ENCODE measurements at regions not wholly inside any gene's neighbourhood (a gene's known extent, or its start where the extent isn't known, plus 50 kb on each side); places are given as distances from the start of the nearest gene placed in this dataset.

DNA sequence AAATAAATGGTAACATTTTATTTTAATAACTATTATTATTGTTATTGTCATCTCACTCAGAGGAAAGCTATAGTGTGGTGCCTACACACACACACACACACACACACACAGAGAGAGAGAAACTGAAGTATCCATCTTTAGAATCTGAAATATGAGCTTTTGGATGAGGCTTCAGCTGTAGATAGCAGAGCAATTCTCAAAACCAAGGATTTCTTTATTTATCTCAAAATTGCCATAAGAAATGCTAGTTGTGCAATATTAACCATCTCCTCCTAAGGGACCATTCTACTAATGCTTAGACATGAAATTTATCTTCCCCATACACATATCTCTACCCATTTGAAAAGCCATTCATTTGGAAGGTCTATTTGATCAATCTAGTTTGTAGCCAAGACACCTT is 50.1 kb upstream of the SGMS2 start:
- no peak overlapping the region for H3K14ac ChIP-seq (ENCODE audit: insufficient read depth, low read length)
- Mint-ChIP-seq H3K27ac (no peak overlapping the region), H3K4me1 (no peaks in the 10 kb centered on the region), H3K36me3 (ENCODE audit: insufficient read depth in 1 of 3, low read depth in 3 of 3) (peaks cover 14 to 60% (median 24%) of the 10 kb centered on the region in 3 experiments), H3K27me3 (ENCODE audit: low read depth) (peaks cover 2% of the 10 kb centered on the region), H3K9me3 (peaks cover 46 to 52% of the 10 kb centered on the region in 2 experiments), H3K4me3 (no peak overlapping the region)
- H2BK5ac ChIP-seq (ENCODE audit: insufficient read length, low read length): no peak overlapping the region
- no peak overlapping the region for H3K4me2 ChIP-seq (ENCODE audit: insufficient read depth, insufficient read length, low read length)
- H4K8ac ChIP-seq (replicated peaks; ENCODE audit: insufficient read length, low read depth, low read length): no peak overlapping the region
- no peak overlapping the region for H3T11ph ChIP-seq (ENCODE audit: low read length)
- H3K79me1 ChIP-seq (ENCODE audit: insufficient read depth, low read depth, low read length, poor library complexity, severe bottlenecking): no peaks in the 10 kb centered on the region
- H2AFZ ChIP-seq (ENCODE audit: low read length): no peak overlapping the region
- TF ChIP-seq, protein P1, sequence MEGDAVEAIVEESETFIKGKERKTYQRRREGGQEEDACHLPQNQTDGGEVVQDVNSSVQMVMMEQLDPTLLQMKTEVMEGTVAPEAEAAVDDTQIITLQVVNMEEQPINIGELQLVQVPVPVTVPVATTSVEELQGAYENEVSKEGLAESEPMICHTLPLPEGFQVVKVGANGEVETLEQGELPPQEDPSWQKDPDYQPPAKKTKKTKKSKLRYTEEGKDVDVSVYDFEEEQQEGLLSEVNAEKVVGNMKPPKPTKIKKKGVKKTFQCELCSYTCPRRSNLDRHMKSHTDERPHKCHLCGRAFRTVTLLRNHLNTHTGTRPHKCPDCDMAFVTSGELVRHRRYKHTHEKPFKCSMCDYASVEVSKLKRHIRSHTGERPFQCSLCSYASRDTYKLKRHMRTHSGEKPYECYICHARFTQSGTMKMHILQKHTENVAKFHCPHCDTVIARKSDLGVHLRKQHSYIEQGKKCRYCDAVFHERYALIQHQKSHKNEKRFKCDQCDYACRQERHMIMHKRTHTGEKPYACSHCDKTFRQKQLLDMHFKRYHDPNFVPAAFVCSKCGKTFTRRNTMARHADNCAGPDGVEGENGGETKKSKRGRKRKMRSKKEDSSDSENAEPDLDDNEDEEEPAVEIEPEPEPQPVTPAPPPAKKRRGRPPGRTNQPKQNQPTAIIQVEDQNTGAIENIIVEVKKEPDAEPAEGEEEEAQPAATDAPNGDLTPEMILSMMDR (conservative IDR thresholded peaks at IDR 0.05): no peak
- H3K4ac ChIP-seq (ENCODE audit: low read depth, low read length): no peak overlapping the region
- no peak overlapping the region for H3K27ac ChIP-seq (ENCODE audit: insufficient read length, low read depth, low read length)
- H3K23ac ChIP-seq (ENCODE audit: insufficient read length, low read depth, low read length): no peak overlapping the region
- no peaks in the 10 kb centered on the region for H3K4me1 ChIP-seq (ENCODE audit: insufficient read depth, low read length)
- H3K56ac ChIP-seq (ENCODE audit: insufficient read length, low read depth, low read length): no peak overlapping the region
- no peak overlapping the region for H2BK12ac ChIP-seq (ENCODE audit: insufficient read length, low read depth, low read length)
- no peak overlapping the region for H2AK5ac ChIP-seq (ENCODE audit: insufficient read length, low read length)
- no peaks in the 10 kb centered on the region for H3K27me3 ChIP-seq (ENCODE audit: insufficient read depth, low read length)
- H3K9ac ChIP-seq (ENCODE audit: extremely low read depth, insufficient read length, low read length): no peak overlapping the region
- DNase-seq: no peak
- no peak overlapping the region for H3K18ac ChIP-seq (ENCODE audit: insufficient read length, low read depth, low read length)
- no peaks in the 10 kb centered on the region for H4K20me1 ChIP-seq (ENCODE audit: control insufficient read depth, insufficient read depth, insufficient read length)
- H2BK15ac ChIP-seq (ENCODE audit: low read depth, low read length): no peak overlapping the region
- no peaks in the 10 kb centered on the region for H3K9me3 ChIP-seq (ENCODE audit: control insufficient read depth, low read depth, low read length)
- H2BK120ac ChIP-seq (ENCODE audit: low read depth, low read length, poor library complexity, severe bottlenecking): no peak overlapping the region
- no peak overlapping the region for H2BK20ac ChIP-seq (ENCODE audit: low read depth, low read length, poor library complexity, severe bottlenecking)
- no peaks in the 10 kb centered on the region for H3K23me2 ChIP-seq (ENCODE audit: insufficient read length, low read depth, low read length, poor library complexity, severe bottlenecking)
- H4K91ac ChIP-seq (ENCODE audit: insufficient read length, low read depth, low read length): no peak overlapping the region
- no peak overlapping the region for H4K5ac ChIP-seq (ENCODE audit: insufficient read length, low read depth, low read length)
- no peaks in the 10 kb centered on the region for H3K79me2 ChIP-seq (ENCODE audit: insufficient read depth, low read length)

Data from H9 (cell line).